CD14-positive monocyte (primary cell): ENCODE measurements at regions not wholly inside any gene's neighbourhood (a gene's known extent, or its start where the extent isn't known, plus 50 kb on each side); places are given as distances from the start of the nearest gene placed in this dataset.

Experiments used
- DNase-seq, 3 donors: peaks; one replicate each; pipeline ENCODE4 v3.0.0-alpha.2; 2011 to 2022
- H2AFZ ChIP-seq: 2 replicates; pipeline ENCODE4 v1.6.0; 2012; ENCODE audit warnings: mild to moderate bottlenecking, low read depth, low read length, inconsistent platforms; ENCODE audit not compliant: insufficient read depth, poor library complexity, severe bottlenecking
- H3K27ac ChIP-seq, 2 donors: 1 replicate in 1 of 2; 2 replicates in 1 of 2; pipeline ENCODE4 v1.5.1; 2012 to 2013; ENCODE audit warnings: low read length in 2 of 2, control low read depth in 1 of 2, inconsistent platforms in 1 of 2, low read depth in 1 of 2, mild to moderate bottlenecking in 1 of 2
- H3K27me3 ChIP-seq, 2 donors: one replicate each; pipeline versions ENCODE4 v1.6.0 to v1.6.1; 2011 to 2013; ENCODE audit warnings: low read length in 2 of 2; ENCODE audit not compliant: control insufficient read depth in 2 of 2, insufficient read depth in 2 of 2
- H3K36me3 ChIP-seq, 2 donors: replicated peaks in 1 of 2; 1 replicate in 1 of 2; 2 replicates in 1 of 2; pipeline versions ENCODE4 v1.5.1 to v1.6.1; 2012 to 2013; ENCODE audit warnings: low read length in 2 of 2, control low read depth in 1 of 2, inconsistent platforms in 1 of 2, mild to moderate bottlenecking in 1 of 2; ENCODE audit not compliant: insufficient read depth in 2 of 2, control insufficient read depth in 1 of 2
- H3K4me1 ChIP-seq, 2 donors: 1 replicate in 1 of 2; 2 replicates in 1 of 2; pipeline versions ENCODE4 v1.5.1 to v1.6.1; 2012 to 2013; ENCODE audit warnings: low read length in 2 of 2, control low read depth in 1 of 2, inconsistent platforms in 1 of 2, mild to moderate bottlenecking in 1 of 2, moderate library complexity in 1 of 2; ENCODE audit not compliant: insufficient read depth in 2 of 2, control insufficient read depth in 1 of 2
- H3K4me2 ChIP-seq: replicated peaks from 2 replicates; pipeline ENCODE3; 2012; ENCODE audit warnings: low read length, moderate library complexity, mild to moderate bottlenecking; ENCODE audit not compliant: poor library complexity, severe bottlenecking; ENCODE audit errors: extremely low read depth
- H3K4me3 ChIP-seq, 3 experiments: fragments of 200-600 bp in 1 of 3; sonication (generic) in 1 of 3; replicated peaks in 1 of 3; 1 replicate in 2 of 3; 2 replicates in 1 of 3; pipeline ENCODE4 v1.5.1; 2011 to 2013; ENCODE audit warnings: low read length in 3 of 3, mild to moderate bottlenecking in 3 of 3, control low read depth in 2 of 3, low read depth in 2 of 3, inconsistent platforms in 1 of 3, moderate library complexity in 1 of 3
- H3K79me2 ChIP-seq: 2 replicates; pipeline ENCODE4 v1.6.0; 2012; ENCODE audit warnings: mild to moderate bottlenecking, control low read depth, inconsistent platforms, low read length, moderate library complexity; ENCODE audit not compliant: insufficient read depth
- H3K9ac ChIP-seq: 2 replicates; pipeline ENCODE4 v1.6.0; 2017; ENCODE audit warnings: low read length, mild to moderate bottlenecking; ENCODE audit not compliant: insufficient read depth, poor library complexity, severe bottlenecking
- H3K9me3 ChIP-seq, 2 donors: replicated peaks in 1 of 2; 1 replicate in 1 of 2; 2 replicates in 1 of 2; pipeline versions ENCODE4 v1.5.1 to v1.6.1; 2012 to 2013; ENCODE audit warnings: low read length in 2 of 2, control low read depth in 1 of 2; ENCODE audit not compliant: control insufficient read depth in 1 of 2, insufficient read depth in 1 of 2
- H4K20me1 ChIP-seq: 2 replicates; pipeline ENCODE4 v1.6.0; 2012; ENCODE audit warnings: mild to moderate bottlenecking, low read length, control low read depth, moderate library complexity; ENCODE audit not compliant: insufficient read depth
- H3K27ac Mint-ChIP-seq, 7 donors: one replicate each; pipeline ENCODE4 v1.8.0; 2020; ENCODE audit warnings: mild to moderate bottlenecking in 7 of 7, mixed read lengths in 7 of 7, moderate library complexity in 6 of 7, inconsistent platforms in 2 of 7
- H3K27me3 Mint-ChIP-seq, 3 donors: one replicate each; pipeline ENCODE4 v1.8.0; 2021 to 2022; ENCODE audit warnings: low read depth in 3 of 3, mild to moderate bottlenecking in 3 of 3, mixed read lengths in 3 of 3, moderate library complexity in 3 of 3, inconsistent platforms in 1 of 3
- H3K36me3 Mint-ChIP-seq, 2 donors: one replicate each; pipeline ENCODE4 v1.8.0; 2020; ENCODE audit warnings: mixed read lengths in 2 of 2, inconsistent platforms in 1 of 2, mild to moderate bottlenecking in 1 of 2
- H3K4me1 Mint-ChIP-seq: one replicate; pipeline ENCODE4 v1.8.0; 2020; ENCODE audit warnings: mild to moderate bottlenecking, mixed read lengths
- H3K4me3 Mint-ChIP-seq, 2 donors: one replicate each; pipeline ENCODE4 v1.8.0; 2020; ENCODE audit warnings: mild to moderate bottlenecking in 2 of 2, mixed read lengths in 2 of 2, moderate library complexity in 1 of 2
- H3K9me3 Mint-ChIP-seq, 7 donors: one replicate each; pipeline ENCODE4 v1.8.0; 2020 to 2022; ENCODE audit warnings: mixed read lengths in 7 of 7, mild to moderate bottlenecking in 6 of 7, moderate library complexity in 6 of 7, inconsistent platforms in 2 of 7
- CTCF ChIP-seq: fragments of 200-600 bp; IDR thresholded peaks from one replicate; pipeline ENCODE4 v1.8.0; 2022; ENCODE audit warnings: antibody characterized with exemption, mild to moderate bottlenecking
- WGBS: methylation state at CpG from one replicate; pipeline ENCODE4 v1.1.5; 2013; ENCODE audit warnings: missing lambda C conversion rate; ENCODE audit not compliant: insufficient coverage; 5-methylcytosine and 5-hydroxymethylcytosine counted together
- intact Hi-C, 2 donors: fragments of 100-400 bp; cut with micrococcal nuclease; formaldehyde crosslinking; loops; one replicate each; pipeline versions ENCODE4 v1.15.0 to v1.15.1; 2023

GRCh38 chr16:35149550-35149949, 1690.1 kb downstream of the TP53TG3F start:
- WGBS, result 51% methylated on average over 2 of the region's 3 CpGs
- Histone ChIP-seq H3K4me3 (no peak overlapping the region), H3K27ac (no peak overlapping the region), H3K9me3 (peaks cover 87 to 89% of the 10 kb centered on the region in 2 donors), H2AFZ (no peak overlapping the region), H3K4me2 (no peak overlapping the region), H3K4me1 (no peaks in the 10 kb centered on the region), H3K27me3 (no peaks in the 10 kb centered on the region), H3K9ac (no peak overlapping the region), H4K20me1 (no peaks in the 10 kb centered on the region), H3K79me2 (no peaks in the 10 kb centered on the region), H3K36me3 (no peaks in the 10 kb centered on the region)
- Mint-ChIP-seq H3K4me1 (no peaks in the 10 kb centered on the region), H3K4me3 (no peak overlapping the region), H3K9me3 (peaks cover 44 to 84% (median 65%) of the 10 kb centered on the region in 7 donors), H3K27me3 (peaks cover 0 to 4% (median 0%) of the 10 kb centered on the region in 3 donors), H3K36me3 (no peaks in the 10 kb centered on the region), H3K27ac (no peak overlapping the region)
- DNase-seq, result no peak
- no peak for TF ChIP-seq CTCF
- intact Hi-C loops, result no loop called here

GRCh38 chr16:35150805-35151312, 1691.4 kb downstream of the TP53TG3F start:
- no peak overlapping the region for H3K4me3 Mint-ChIP-seq
- H3K27ac ChIP-seq, result no peak overlapping the region
- no peak overlapping the region for H3K4me2 ChIP-seq
- H2AFZ ChIP-seq, result no peak overlapping the region
- H3K9me3 Mint-ChIP-seq, result peaks cover 39 to 73% (median 57%) of the 10 kb centered on the region in 7 donors
- no peaks in the 10 kb centered on the region for H3K4me1 ChIP-seq
- DNase-seq, result no peak
- H3K36me3 ChIP-seq, result no peaks in the 10 kb centered on the region
- WGBS, result 45% methylated on average over 1 of the region's 1 CpG
- no peaks in the 10 kb centered on the region for H3K79me2 ChIP-seq
- no peaks in the 10 kb centered on the region for H3K27me3 ChIP-seq
- peaks cover 0 to 4% (median 0%) of the 10 kb centered on the region in 3 donors for H3K27me3 Mint-ChIP-seq
- H3K4me3 ChIP-seq, result no peak overlapping the region
- no peaks in the 10 kb centered on the region for H3K36me3 Mint-ChIP-seq
- H3K4me1 Mint-ChIP-seq, result no peaks in the 10 kb centered on the region
- no peak for TF ChIP-seq CTCF
- no peaks in the 10 kb centered on the region for H4K20me1 ChIP-seq
- intact Hi-C loops, result no loop called here
- no peak overlapping the region for H3K9ac ChIP-seq
- H3K27ac Mint-ChIP-seq, result no peak overlapping the region
- peaks cover 79 to 83% of the 10 kb centered on the region in 2 donors for H3K9me3 ChIP-seq
